ENCODE measurements at regions not wholly inside any gene's neighbourhood (a gene's known extent, or its start where the extent isn't known, plus 50 kb on each side); places are given as distances from the start of the nearest gene placed in this dataset.

DNA sequence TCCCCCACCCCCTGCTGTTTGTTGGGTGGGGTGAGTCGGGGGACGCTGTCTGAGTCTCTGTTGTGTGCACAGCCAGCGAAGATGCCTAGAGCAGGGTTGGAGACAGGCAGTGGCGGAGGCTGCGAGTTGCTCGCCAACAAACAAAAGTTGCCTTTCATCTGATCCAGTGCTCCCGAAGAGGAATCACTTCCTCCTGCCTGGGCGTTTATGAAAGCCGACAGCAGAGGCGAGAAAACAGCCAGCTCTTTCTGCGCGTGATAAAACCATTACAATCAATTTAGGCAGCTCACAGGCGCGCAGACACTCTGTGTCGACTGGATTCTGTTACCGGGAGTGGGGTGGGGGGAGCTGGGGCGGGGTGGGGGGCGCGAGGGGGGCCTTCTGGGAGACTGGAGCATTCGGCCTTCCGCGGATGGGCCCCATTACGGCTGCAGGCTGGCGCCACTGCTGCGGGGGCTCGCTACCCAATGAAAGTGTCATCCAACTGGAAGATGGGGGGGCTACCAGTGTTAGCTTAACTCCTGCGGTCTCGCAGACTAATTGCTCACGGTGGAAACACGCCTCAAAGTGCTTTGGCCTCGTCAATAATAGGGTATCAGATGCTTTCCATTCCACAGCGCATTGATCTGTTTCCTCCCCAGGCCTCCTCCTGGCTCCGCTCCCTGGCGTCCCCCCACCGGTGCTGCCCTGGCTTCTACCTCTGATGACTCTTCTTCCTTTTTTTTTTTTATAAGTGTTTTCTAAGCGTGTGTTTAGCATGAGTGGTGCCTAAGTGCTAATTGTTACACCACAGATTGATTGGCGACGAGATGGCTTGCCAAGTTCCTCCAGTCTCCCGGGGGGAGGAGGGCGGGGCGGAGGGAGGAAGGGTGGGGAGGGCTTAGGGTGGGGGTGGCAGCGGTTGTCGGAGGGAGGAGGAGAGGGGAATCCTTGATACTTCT, 678.4 kb downstream of the MED13L start:
- H3K27me3 Mint-ChIP-seq, result peaks cover 3% of the 10 kb centered on the region
- no peaks in the 10 kb centered on the region for H3K36me3 Mint-ChIP-seq (ENCODE audit: low read depth)
- H3K4me1 Mint-ChIP-seq, result no peaks in the 10 kb centered on the region
- H3K27ac Mint-ChIP-seq, result no peak overlapping the region
- DNase-seq, result no peak
- peaks cover 12% of the 10 kb centered on the region for H3K9me3 Mint-ChIP-seq
- no peak overlapping the region for H3K4me3 Mint-ChIP-seq
- intact Hi-C loops (cut with micrococcal nuclease), result no loop called here

DNA sequence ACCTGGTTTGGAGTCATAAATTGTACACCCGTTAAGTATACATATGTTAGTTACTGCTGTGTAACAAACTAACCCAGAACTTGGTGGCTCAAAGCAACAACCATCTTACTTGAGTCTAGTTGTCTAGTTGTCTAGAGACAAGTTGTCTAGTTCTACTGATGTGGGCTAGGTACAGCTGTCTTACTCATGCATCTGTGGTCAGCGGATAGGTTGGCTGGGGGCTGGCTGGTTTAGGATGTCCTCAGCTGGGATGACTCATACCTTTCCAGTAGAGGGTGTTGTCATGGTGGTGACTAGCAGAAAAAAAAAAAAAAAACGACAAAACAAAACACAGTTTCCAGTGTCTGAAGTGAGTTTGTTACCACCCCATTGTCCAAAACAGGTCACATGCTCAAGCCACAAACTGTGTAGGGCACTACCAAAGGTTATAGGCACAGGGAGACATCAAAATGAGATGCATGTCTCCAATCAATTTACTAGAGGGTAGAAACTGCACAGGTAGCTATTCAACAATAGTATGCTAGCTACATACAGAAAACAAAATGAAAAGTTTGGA, 680.3 kb downstream of the MED13L start:
- H3K27ac Mint-ChIP-seq, result no peak overlapping the region
- no peak overlapping the region for H3K4me3 Mint-ChIP-seq
- no peaks in the 10 kb centered on the region for H3K4me1 Mint-ChIP-seq
- peaks cover 12% of the 10 kb centered on the region for H3K9me3 Mint-ChIP-seq
- intact Hi-C loops (cut with micrococcal nuclease), result no loop called here
- no peak for DNase-seq
- no peaks in the 10 kb centered on the region for H3K36me3 Mint-ChIP-seq (ENCODE audit: low read depth)
- peaks cover 3% of the 10 kb centered on the region for H3K27me3 Mint-ChIP-seq

- H3K27me3 Mint-ChIP-seq, result no peaks in the 10 kb centered on the region
Observed at GRCh38 chr12:115588131-115588530, 689.4 kb downstream of the MED13L start.

DNA sequence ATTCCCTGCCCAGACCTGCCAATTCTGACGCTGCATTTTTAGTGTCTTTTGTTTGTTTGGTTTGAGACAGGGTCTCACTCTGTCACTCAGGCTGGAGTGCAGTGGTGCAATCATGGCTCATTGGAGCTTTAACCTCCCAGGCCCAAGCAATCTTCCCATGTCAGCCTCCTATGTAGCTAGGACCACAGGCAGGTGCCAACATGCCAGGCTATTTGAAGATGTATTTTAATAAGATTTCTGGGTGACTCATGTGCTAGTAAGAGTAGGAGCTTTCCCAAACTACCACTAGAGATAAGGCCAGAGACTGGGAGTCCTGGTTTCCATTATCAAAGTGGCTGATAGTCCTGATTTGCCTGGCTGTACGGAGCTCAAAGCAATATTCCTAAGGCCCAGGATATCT, 693.3 kb downstream of the MED13L start:
- H3K9me3 Mint-ChIP-seq, result no peaks in the 10 kb centered on the region
- H3K4me1 Mint-ChIP-seq, result no peaks in the 10 kb centered on the region
- H3K4me3 Mint-ChIP-seq, result no peak overlapping the region
- intact Hi-C loops (cut with micrococcal nuclease), result no loop called here
- H3K36me3 Mint-ChIP-seq (ENCODE audit: low read depth), result no peaks in the 10 kb centered on the region
- no peak for DNase-seq
- no peak overlapping the region for H3K27ac Mint-ChIP-seq
- no peaks in the 10 kb centered on the region for H3K27me3 Mint-ChIP-seq

More at GRCh38 chr12:115588131-115588530, 689.4 kb downstream of the MED13L start:
- Mint-ChIP-seq H3K36me3 (ENCODE audit: low read depth) (no peaks in the 10 kb centered on the region), H3K4me3 (no peak overlapping the region), H3K4me1 (no peaks in the 10 kb centered on the region), H3K27ac (no peak overlapping the region), H3K9me3 (no peaks in the 10 kb centered on the region)
- intact Hi-C loops (cut with micrococcal nuclease), result no loop called here
- DNase-seq, result no peak

DNA sequence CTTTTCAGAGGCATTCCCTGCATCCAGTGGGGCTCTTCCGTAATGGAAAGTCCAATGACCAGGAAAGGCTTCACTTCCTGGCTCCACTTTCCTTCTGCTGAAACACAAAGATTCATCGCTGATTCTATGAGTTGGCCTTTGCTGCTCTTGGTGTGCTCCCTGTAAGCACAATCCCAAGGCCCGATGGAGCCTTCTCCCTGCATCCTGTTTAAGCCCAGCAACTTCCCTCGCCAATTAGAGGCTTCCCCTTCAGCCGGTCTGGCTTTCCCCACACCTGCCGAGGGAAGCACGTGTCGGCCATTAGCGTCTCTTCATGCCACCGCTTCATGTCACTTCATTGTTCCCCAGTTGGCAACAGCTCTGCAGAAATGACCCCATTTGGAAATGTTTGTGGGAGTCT, 693.9 kb downstream of the MED13L start:
- H3K4me1 Mint-ChIP-seq, result no peaks in the 10 kb centered on the region
- no peaks in the 10 kb centered on the region for H3K9me3 Mint-ChIP-seq
- DNase-seq, result no peak
- H3K27ac Mint-ChIP-seq, result no peak overlapping the region
- no peaks in the 10 kb centered on the region for H3K27me3 Mint-ChIP-seq
- no peaks in the 10 kb centered on the region for H3K36me3 Mint-ChIP-seq (ENCODE audit: low read depth)
- no peak overlapping the region for H3K4me3 Mint-ChIP-seq
- intact Hi-C loops (cut with micrococcal nuclease), result no loop called here

DNA sequence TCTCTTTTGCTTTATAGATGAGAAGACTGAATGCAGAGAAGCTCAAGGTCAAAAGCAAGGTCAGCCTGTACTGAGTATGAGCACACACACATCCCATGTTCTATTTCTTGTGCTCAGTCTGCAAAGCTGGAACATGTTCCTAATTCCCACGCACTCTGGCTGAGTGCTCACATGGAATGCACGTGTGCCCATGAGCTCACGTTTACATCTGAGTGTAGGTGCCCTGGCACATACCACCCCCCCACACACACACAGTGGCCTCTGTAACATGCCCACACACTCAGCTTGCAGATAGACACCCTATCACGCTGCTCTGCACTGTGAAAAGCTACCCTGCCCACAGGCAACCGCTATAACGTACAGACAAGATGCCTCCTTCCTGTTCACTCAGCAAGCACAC, 700.1 kb downstream of the MED13L start:
- no peak for DNase-seq
- no peaks in the 10 kb centered on the region for H3K36me3 Mint-ChIP-seq (ENCODE audit: low read depth)
- intact Hi-C loops (cut with micrococcal nuclease), result no loop called here
- no peaks in the 10 kb centered on the region for H3K4me1 Mint-ChIP-seq
- H3K27me3 Mint-ChIP-seq, result no peaks in the 10 kb centered on the region
- H3K4me3 Mint-ChIP-seq, result no peak overlapping the region
- H3K9me3 Mint-ChIP-seq, result no peaks in the 10 kb centered on the region
- no peak overlapping the region for H3K27ac Mint-ChIP-seq

DNA sequence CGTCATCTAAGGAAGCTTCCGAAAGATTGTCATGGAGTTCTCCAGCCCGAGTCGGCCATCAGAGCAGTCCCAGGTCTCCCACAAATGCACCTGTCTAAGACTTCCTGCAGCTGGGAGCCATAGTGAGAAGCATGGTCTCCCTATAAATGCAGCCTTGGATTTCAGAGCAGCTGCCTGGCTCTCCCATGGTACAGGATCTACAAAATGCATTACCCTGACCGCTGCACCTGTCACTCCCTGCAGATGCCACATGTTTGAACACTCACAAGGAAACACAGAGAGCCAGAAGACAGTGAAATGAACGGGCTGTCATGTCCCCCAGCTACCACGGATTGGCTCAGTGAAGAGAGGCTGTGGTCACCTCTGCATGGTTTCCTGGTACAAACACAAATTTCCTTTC, 702.7 kb downstream of the MED13L start:
- Mint-ChIP-seq H3K27ac (no peak overlapping the region), H3K36me3 (ENCODE audit: low read depth) (no peaks in the 10 kb centered on the region), H3K4me1 (no peaks in the 10 kb centered on the region), H3K9me3 (peaks cover 5% of the 10 kb centered on the region), H3K27me3 (no peaks in the 10 kb centered on the region), H3K4me3 (no peak overlapping the region)
- intact Hi-C loops (cut with micrococcal nuclease), result no loop called here
- DNase-seq, result no peak

- intact Hi-C loops (cut with micrococcal nuclease), result no loop called here
- Mint-ChIP-seq H3K36me3 (ENCODE audit: low read depth) (no peaks in the 10 kb centered on the region), H3K9me3 (peaks cover 5% of the 10 kb centered on the region), H3K4me1 (no peaks in the 10 kb centered on the region), H3K27ac (no peak overlapping the region), H3K27me3 (no peaks in the 10 kb centered on the region), H3K4me3 (no peak overlapping the region)
- DNase-seq, result no peak
Observed at GRCh38 chr12:115572440-115572839, 705.1 kb downstream of the MED13L start.

DNA sequence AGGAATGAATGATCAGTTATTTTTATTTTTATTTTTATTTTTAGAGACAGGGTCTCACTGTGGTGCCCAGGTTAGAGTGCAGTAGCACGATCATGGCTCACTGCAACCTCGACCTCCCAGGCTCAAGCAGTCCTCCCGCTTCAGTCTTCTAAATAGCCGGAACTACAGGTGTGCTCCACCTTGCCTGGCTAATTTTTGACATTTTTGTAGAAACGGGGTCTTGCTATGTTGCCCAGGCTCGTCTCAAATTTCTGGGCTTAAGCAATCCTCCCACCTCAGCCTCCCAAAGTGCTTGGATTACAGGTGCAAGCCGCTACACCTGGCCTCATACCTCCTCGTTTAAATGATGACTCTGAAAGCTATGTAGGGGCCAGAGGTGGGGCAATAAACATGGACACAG, 706.0 kb downstream of the MED13L start:
- peaks cover 5% of the 10 kb centered on the region for H3K9me3 Mint-ChIP-seq
- no peak overlapping the region for H3K4me3 Mint-ChIP-seq

DNA sequence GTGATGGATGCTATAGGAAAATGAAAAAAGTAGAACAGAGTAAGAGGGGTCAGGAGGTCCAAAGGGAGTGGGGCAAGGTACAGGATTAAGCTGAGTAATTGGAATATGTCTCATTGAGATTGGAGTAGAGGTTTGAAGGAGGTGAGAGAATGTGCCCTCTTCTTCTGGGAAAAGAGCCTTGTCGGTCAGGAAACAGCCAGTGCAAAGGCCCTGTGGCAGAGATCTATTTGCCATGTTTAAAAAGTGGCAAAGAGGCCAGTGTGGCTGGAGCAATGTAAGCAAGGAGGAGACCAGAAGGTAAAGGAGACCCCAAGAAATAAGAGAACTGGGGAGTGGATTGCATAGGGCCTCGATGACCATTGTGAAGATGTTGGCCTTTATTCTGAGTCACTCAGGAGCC, 706.5 kb downstream of the MED13L start:
- Mint-ChIP-seq H3K4me3 (no peak overlapping the region), H3K27me3 (no peaks in the 10 kb centered on the region), H3K4me1 (no peaks in the 10 kb centered on the region), H3K27ac (no peak overlapping the region), H3K9me3 (peaks cover 5% of the 10 kb centered on the region), H3K36me3 (ENCODE audit: low read depth) (no peaks in the 10 kb centered on the region)
- no peak for DNase-seq
- intact Hi-C loops (cut with micrococcal nuclease), result no loop called here

More for the DNA sequence above, 706.0 kb downstream of the MED13L start:
- H3K4me1 Mint-ChIP-seq, result no peaks in the 10 kb centered on the region
- H3K27me3 Mint-ChIP-seq, result no peaks in the 10 kb centered on the region
- intact Hi-C loops (cut with micrococcal nuclease), result no loop called here
- no peak for DNase-seq
- no peak overlapping the region for H3K27ac Mint-ChIP-seq
- H3K36me3 Mint-ChIP-seq (ENCODE audit: low read depth), result no peaks in the 10 kb centered on the region

- H3K27me3 Mint-ChIP-seq, result no peaks in the 10 kb centered on the region
- intact Hi-C loops (cut with micrococcal nuclease), result no loop called here
- H3K36me3 Mint-ChIP-seq (ENCODE audit: low read depth), result no peaks in the 10 kb centered on the region
- H3K9me3 Mint-ChIP-seq, result peaks cover 5% of the 10 kb centered on the region
- H3K4me3 Mint-ChIP-seq, result no peak overlapping the region
- no peak overlapping the region for H3K27ac Mint-ChIP-seq
- DNase-seq, result no peak
- no peaks in the 10 kb centered on the region for H3K4me1 Mint-ChIP-seq
Observed at GRCh38 chr12:115570069-115570777, 707.3 kb downstream of the MED13L start.

DNA sequence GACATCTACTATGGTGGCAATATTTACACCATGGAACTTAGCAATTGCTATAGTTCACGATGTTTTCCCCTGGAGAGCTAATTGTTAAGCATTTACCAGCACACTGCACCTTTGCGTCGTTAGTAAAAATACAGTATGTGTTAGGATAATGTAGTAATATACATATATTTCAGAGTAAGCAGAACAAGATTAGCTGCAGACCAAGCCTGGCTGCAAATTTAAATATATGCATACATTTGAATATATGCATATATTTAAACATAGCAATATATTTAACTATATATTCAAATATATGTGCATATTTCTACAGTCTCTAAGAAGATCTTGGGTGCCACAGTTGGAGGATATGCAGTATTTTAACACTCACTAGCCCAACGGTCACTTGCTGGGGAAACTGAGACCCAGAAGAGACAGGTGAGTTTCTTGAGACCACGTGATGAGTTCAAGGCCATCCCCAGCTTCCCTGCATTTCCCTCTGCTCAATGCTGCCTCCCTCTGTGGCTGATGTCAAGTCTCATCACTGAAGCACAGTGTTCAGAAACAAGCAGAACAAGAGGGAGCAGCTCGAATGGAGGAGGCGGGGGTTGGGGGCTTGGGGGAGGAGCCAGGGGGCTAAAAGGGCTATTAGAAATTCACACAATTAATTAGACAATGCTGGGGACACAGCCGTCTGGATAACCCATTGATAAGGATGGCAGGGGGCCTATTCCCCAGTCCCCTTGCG, 708.0 kb downstream of the MED13L start:
- DNase-seq, result no peak
- Mint-ChIP-seq H3K4me3 (no peak overlapping the region), H3K4me1 (no peaks in the 10 kb centered on the region), H3K9me3 (peaks cover 5% of the 10 kb centered on the region), H3K27ac (no peak overlapping the region), H3K36me3 (ENCODE audit: low read depth) (no peaks in the 10 kb centered on the region), H3K27me3 (no peaks in the 10 kb centered on the region)
- intact Hi-C loops (cut with micrococcal nuclease), result no loop called here

- Mint-ChIP-seq H3K9me3 (no peaks in the 10 kb centered on the region), H3K27me3 (no peaks in the 10 kb centered on the region), H3K36me3 (ENCODE audit: low read depth) (no peaks in the 10 kb centered on the region), H3K27ac (no peak overlapping the region), H3K4me3 (no peak overlapping the region), H3K4me1 (no peaks in the 10 kb centered on the region)
- DNase-seq, result no peak
- intact Hi-C loops (cut with micrococcal nuclease), result no loop called here
Observed at GRCh38 chr12:115558281-115558680, 719.2 kb downstream of the MED13L start.

GRCh38 chr12:115553622-115554021, 723.9 kb downstream of the MED13L start:
- no peak for DNase-seq
- no peaks in the 10 kb centered on the region for H3K27me3 Mint-ChIP-seq
- no peak overlapping the region for H3K4me3 Mint-ChIP-seq
- no peak overlapping the region for H3K27ac Mint-ChIP-seq
- H3K36me3 Mint-ChIP-seq (ENCODE audit: low read depth), result no peaks in the 10 kb centered on the region
- intact Hi-C loops (cut with micrococcal nuclease), result no loop called here
- H3K4me1 Mint-ChIP-seq, result no peaks in the 10 kb centered on the region
- peaks cover 3% of the 10 kb centered on the region for H3K9me3 Mint-ChIP-seq

Data from activated CD4-positive, alpha-beta T cell treated with anti-CD3 and anti-CD28 coated beads, Interleukin-2, amount 10 ng/mL, durations not matched to agents 24 days and 14 days (primary cell).